Upper lobe of right lung (tissue), 1 donor: ENCODE measurements at regions not wholly inside any gene's neighbourhood (a gene's known extent, or its start where the extent isn't known, plus 50 kb on each side); places are given as distances from the start of the nearest gene placed in this dataset.

Experiments used
- ATAC-seq: fragments of 200-7000 bp; cut with Tn5 transposase; one replicate; pipeline ENCODE4 v1.9.1; 2020; ENCODE audit warnings: mild to moderate bottlenecking, moderate library complexity
- DNase-seq: peaks from one replicate; pipeline ENCODE4 v3.0.0-alpha.2; 2020
- H3K27ac ChIP-seq: fragments of 200-600 bp; one replicate; pipeline ENCODE4 v1.8.0; 2022
- H3K27me3 ChIP-seq: fragments of 200-600 bp; one replicate; pipeline ENCODE4 v1.8.0; 2022; ENCODE audit warnings: mild to moderate bottlenecking
- H3K36me3 ChIP-seq: fragments of 200-600 bp; one replicate; pipeline ENCODE4 v1.8.0; 2022
- H3K4me1 ChIP-seq: fragments of 200-600 bp; one replicate; pipeline ENCODE4 v1.8.0; 2022
- H3K4me3 ChIP-seq: fragments of 200-600 bp; one replicate; pipeline ENCODE4 v1.8.0; 2022; ENCODE audit warnings: mild to moderate bottlenecking
- H3K9me3 ChIP-seq: fragments of 200-600 bp; one replicate; pipeline ENCODE4 v1.8.0; 2022
- CTCF ChIP-seq: fragments of 200-600 bp; IDR thresholded peaks from one replicate; pipeline ENCODE4 v1.8.0; 2022; ENCODE audit warnings: antibody characterized with exemption
- intact Hi-C: fragments of 100-400 bp; cut with DNase I; formaldehyde crosslinking; loops from one replicate; pipeline ENCODE4 v1.11.0; 2022
- donor health status: DM: no; HTN: yes; CAD: no; lungs with severe emphysema.

GRCh38 chr9:75633451-75634057 lies 256.9 kb upstream of the PCSK5 start:
- no peak for DNase-seq
- TF ChIP-seq CTCF: no peak
- no peaks in the 10 kb centered on the region for H3K4me1 ChIP-seq
- H3K4me3 ChIP-seq: no peak overlapping the region
- no peaks in the 10 kb centered on the region for H3K27me3 ChIP-seq
- H3K36me3 ChIP-seq: no peaks in the 10 kb centered on the region
- ATAC-seq: no peak
- no peaks in the 10 kb centered on the region for H3K9me3 ChIP-seq
- intact Hi-C loops: no loop called here
- no peak overlapping the region for H3K27ac ChIP-seq

GRCh38 chr9:75636427-75637045 lies 253.9 kb upstream of the PCSK5 start:
- Histone ChIP-seq H3K4me1 (no peaks in the 10 kb centered on the region), H3K27me3 (no peaks in the 10 kb centered on the region), H3K36me3 (no peaks in the 10 kb centered on the region), H3K27ac (no peak overlapping the region), H3K9me3 (no peaks in the 10 kb centered on the region), H3K4me3 (no peak overlapping the region)
- ATAC-seq (no peak), DNase-seq (no peak)
- intact Hi-C loops: no loop called here
- TF ChIP-seq CTCF: no peak

- H3K27me3 ChIP-seq: no peaks in the 10 kb centered on the region
- no peak overlapping the region for H3K4me3 ChIP-seq
- intact Hi-C loops: no loop called here
- no peaks in the 10 kb centered on the region for H3K36me3 ChIP-seq
- H3K4me1 ChIP-seq: no peaks in the 10 kb centered on the region
- ATAC-seq: no peak
- DNase-seq: no peak
- no peaks in the 10 kb centered on the region for H3K9me3 ChIP-seq
- no peak for TF ChIP-seq CTCF
- no peak overlapping the region for H3K27ac ChIP-seq
Measured at GRCh38 chr9:75639971-75640610, 250.4 kb upstream of the PCSK5 start.

GRCh38 chr9:75642522-75642921 lies 248.0 kb upstream of the PCSK5 start:
- Histone ChIP-seq H3K9me3 (no peaks in the 10 kb centered on the region), H3K4me1 (no peaks in the 10 kb centered on the region), H3K36me3 (no peaks in the 10 kb centered on the region), H3K27me3 (no peaks in the 10 kb centered on the region), H3K4me3 (no peak overlapping the region), H3K27ac (no peak overlapping the region)
- no peak for TF ChIP-seq CTCF
- DNase-seq: no peak
- intact Hi-C loops: no loop called here
- no peak for ATAC-seq

- no peak for ATAC-seq
- no peaks in the 10 kb centered on the region for H3K4me1 ChIP-seq
- no peak overlapping the region for H3K4me3 ChIP-seq
- intact Hi-C loops: no loop called here
- no peaks in the 10 kb centered on the region for H3K9me3 ChIP-seq
- no peaks in the 10 kb centered on the region for H3K27me3 ChIP-seq
- TF ChIP-seq CTCF: no peak
- H3K27ac ChIP-seq: no peak overlapping the region
- no peak for DNase-seq
- no peaks in the 10 kb centered on the region for H3K36me3 ChIP-seq
Measured at GRCh38 chr9:75644649-75645048, 245.8 kb upstream of the PCSK5 start.
